HEK293T (cell line): ENCODE measurements at regions not wholly inside any gene's neighbourhood (a gene's known extent, or its start where the extent isn't known, plus 50 kb on each side); places are given as distances from the start of the nearest gene placed in this dataset.

Source experiments
- BHLHE40 ChIP-seq: fragments of 450-650 bp; IDR thresholded peaks from 2 replicates; pipeline ENCODE4 v1.6.1; 2016; ENCODE audit warnings: mild to moderate bottlenecking, moderate library complexity, borderline replicate concordance
- FOXA1 ChIP-seq: fragments of 450-650 bp; IDR thresholded peaks from 2 replicates; pipeline ENCODE4 v1.6.1; 2016; ENCODE audit warnings: mild to moderate bottlenecking
- FOXM1 ChIP-seq: fragments of 450-650 bp; IDR thresholded peaks from 2 replicates; pipeline ENCODE4 v1.6.1; 2017; ENCODE audit warnings: mild to moderate bottlenecking, borderline replicate concordance
- LEF1 ChIP-seq: fragments of 450-650 bp; IDR thresholded peaks from 2 replicates; pipeline ENCODE4 v1.6.1; 2017; ENCODE audit warnings: mild to moderate bottlenecking, borderline replicate concordance
- ZNF384 ChIP-seq: fragments of 450-650 bp; IDR thresholded peaks from 2 replicates; pipeline ENCODE4 v1.6.1; 2016

DNA sequence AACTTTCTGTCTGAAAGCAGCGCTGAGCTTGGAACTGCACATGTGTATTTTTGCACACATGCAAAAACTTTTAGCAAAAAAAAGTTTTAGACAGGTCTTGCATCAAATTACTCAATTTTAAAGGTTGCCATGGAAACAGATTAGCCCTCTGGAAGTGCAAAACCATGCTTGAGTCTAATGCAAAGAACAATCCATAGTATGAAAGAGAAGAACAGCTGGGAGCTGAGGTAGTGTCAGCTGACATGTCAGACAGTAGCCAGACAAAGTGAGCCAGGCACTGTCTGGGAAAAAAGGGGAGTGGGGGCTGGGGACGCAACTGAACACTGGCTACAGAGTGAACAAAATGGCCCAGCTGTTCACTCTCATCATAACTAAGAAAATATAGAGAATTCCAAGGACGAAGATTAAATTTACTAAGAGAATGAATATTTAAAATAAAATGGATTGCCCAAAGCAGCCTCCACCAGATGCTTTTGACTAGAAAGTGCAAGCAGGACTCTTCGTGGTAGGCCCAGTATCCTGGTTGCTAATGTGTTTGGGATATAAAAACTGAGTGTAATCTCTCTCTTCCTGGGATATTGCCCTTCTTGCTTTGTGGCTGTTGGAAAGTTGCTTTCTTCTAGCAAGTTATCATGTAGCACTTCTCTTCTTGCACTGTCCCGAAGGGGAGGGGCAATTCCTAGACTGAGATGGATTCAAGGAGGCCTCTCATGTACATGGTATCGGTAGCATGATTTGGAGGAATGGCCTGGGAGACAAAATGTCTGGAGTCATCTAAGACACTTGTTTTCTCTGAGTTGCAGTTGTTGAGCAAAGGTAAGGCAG is 434.1 kb upstream of the FAT3 start:
- TF ChIP-seq FOXM1: no peak
- TF ChIP-seq BHLHE40: no peak
- no peak for TF ChIP-seq FOXA1
- no peak for TF ChIP-seq LEF1
- no peak for TF ChIP-seq ZNF384
